HepG2 (cell line): ENCODE measurements at regions not wholly inside any gene's neighbourhood (a gene's known extent, or its start where the extent isn't known, plus 50 kb on each side); places are given as distances from the start of the nearest gene placed in this dataset.
A peak's percentile ranks its signal among the peaks of the same experiment; 100 is the strongest.

Experiments used
- ATAC-seq: fragments of 200-7000 bp; cut with Tn5 transposase; 3 replicates; pipeline ENCODE4 v1.9.1; 2020; ENCODE audit warnings: mild to moderate bottlenecking, moderate library complexity
- BruUV-seq: library from RNA; stranded (reverse); fragments of 400-500 nt; replicated peaks from 2 replicates; lab custom pipeline; 2021; lab: Mats Ljungman, UMichigan
- CTCF ChIA-PET: fragments of 300-600 bp; formaldehyde crosslinking; extraction: SDS; loops from one replicate; lab custom pipeline; 2021; ENCODE audit warnings: low total read pairs, inconsistent platforms, low intra/inter-chr PET ratio; lab: Yijun Ruan, JAX
- POLR2A ChIA-PET: fragments of 350-600 bp; sonication (Branson Sonifier 250); formaldehyde crosslinking; loops from one replicate; lab custom pipeline; 2020; ENCODE audit warnings: antibody characterized with exemption, inconsistent platforms; lab: Yijun Ruan, JAX
- DNase-seq: peaks from one replicate; pipeline ENCODE4 v3.0.0-alpha.2; 2015; ENCODE audit warnings: low spot score
- FAIRE-seq: peaks from 3 replicates; lab custom pipeline; 2011; peaks lifted over from hg19 to GRCh38; lab: Jason Lieb, UNC
- H2AFZ ChIP-seq: one replicate; pipeline ENCODE4 v1.6.1; 2011; ENCODE audit warnings: low read length, inconsistent platforms
- H3K27ac ChIP-seq: fragments of 300-600 bp; 3 replicates; pipeline ENCODE4 v1.8.0; 2011; ENCODE audit warnings: mixed run types, mild to moderate bottlenecking, mixed read lengths, low read length, inconsistent platforms; ENCODE audit not compliant: insufficient read depth; ENCODE audit errors: extremely low read length
- H3K27me3 ChIP-seq, 2 experiments: fragments of 200-600 bp in 1 of 2; 2 replicates in 1 of 2; 3 replicates in 1 of 2; pipeline versions ENCODE4 v1.6.0 to v1.8.0; 2011; ENCODE audit warnings: low read length in 2 of 2, mild to moderate bottlenecking in 2 of 2, moderate library complexity in 2 of 2, inconsistent platforms in 1 of 2; ENCODE audit not compliant: insufficient read depth in 2 of 2, control insufficient read depth in 1 of 2
- H3K36me3 ChIP-seq, 2 experiments: fragments of 200-600 bp in 1 of 2; replicated peaks in 1 of 2; 2 replicates in 1 of 2; 3 replicates in 1 of 2; pipeline versions ENCODE4 v1.5.1 to v1.8.0; 2011; ENCODE audit warnings: low read length in 2 of 2, inconsistent platforms in 1 of 2; ENCODE audit not compliant: insufficient read depth in 2 of 2, control insufficient read depth in 1 of 2
- H3K4me1 ChIP-seq: 2 replicates; pipeline ENCODE4 v1.5.1; 2012; ENCODE audit warnings: low read length, inconsistent platforms; ENCODE audit not compliant: insufficient read depth
- H3K4me2 ChIP-seq: 2 replicates; pipeline ENCODE4 v1.6.0; 2011; ENCODE audit warnings: low read depth, low read length, inconsistent platforms
- H3K4me3 ChIP-seq, 3 experiments: fragments of 200-600 bp in 1 of 3; sonication (generic), shearing (Covaris generic) in 1 of 3; replicated peaks in 1 of 3; 2 replicates each; pipeline ENCODE4 v1.5.1; 2011 to 2016; ENCODE audit warnings: low read length in 3 of 3, inconsistent platforms in 2 of 3, low read depth in 2 of 3, mild to moderate bottlenecking in 2 of 3, control low read depth in 1 of 3, mixed read lengths in 1 of 3; ENCODE audit not compliant: insufficient read depth in 1 of 3
- H3K79me2 ChIP-seq: one replicate; pipeline ENCODE4 v1.6.1; 2011; ENCODE audit warnings: low read length, inconsistent platforms; ENCODE audit not compliant: insufficient read depth
- H3K9ac ChIP-seq: 2 replicates; pipeline ENCODE4 v1.6.0; 2011; ENCODE audit warnings: mild to moderate bottlenecking, low read depth, low read length, inconsistent platforms; ENCODE audit not compliant: insufficient read depth
- H3K9me3 ChIP-seq: 2 replicates; pipeline ENCODE4 v1.5.1; 2012; ENCODE audit warnings: mild to moderate bottlenecking, low read length
- H4K20me1 ChIP-seq: 2 replicates; pipeline ENCODE4 v1.6.0; 2011; ENCODE audit warnings: inconsistent platforms, mild to moderate bottlenecking, low read length, moderate library complexity; ENCODE audit not compliant: insufficient read depth
- ASH2L ChIP-seq: fragments of 300-600, 200-600 bp; sonication (generic); IDR thresholded peaks from 2 replicates; pipeline ENCODE4 v1.7.0; 2017; ENCODE audit warnings: low read depth, mild to moderate bottlenecking, moderate library complexity, mixed read lengths, low read length; ENCODE audit not compliant: insufficient read length
- CHD2 ChIP-seq: IDR thresholded peaks from 2 replicates; pipeline ENCODE4 v1.6.1; 2011; ENCODE audit warnings: low read depth, low read length, improper control_type of control experiment
- KDM4B ChIP-seq: sonication (generic); formaldehyde crosslinking; IDR thresholded peaks from 2 replicates; pipeline ENCODE4 v1.4.0; 2020; ENCODE audit warnings: missing genetic modification reagents
- NRL ChIP-seq: sonication (generic); formaldehyde crosslinking; IDR thresholded peaks from 2 replicates; pipeline ENCODE4 v1.5.0; 2020; ENCODE audit warnings: missing genetic modification reagents, mild to moderate bottlenecking, moderate library complexity, borderline replicate concordance
- USF2 ChIP-seq, 2 experiments: sonication (generic) in 1 of 2; formaldehyde crosslinking in 1 of 2; IDR thresholded peaks; 2 replicates each; pipeline versions ENCODE4 v1.5.1 to v1.6.1; 2011 to 2020; ENCODE audit warnings: borderline replicate concordance in 1 of 2, low read depth in 1 of 2, low read length in 1 of 2, mild to moderate bottlenecking in 1 of 2, missing genetic modification reagents in 1 of 2, moderate library complexity in 1 of 2
- ZNF468 ChIP-seq: sonication (generic); formaldehyde crosslinking; IDR thresholded peaks from 2 replicates; pipeline ENCODE4 v1.8.0; 2022; ENCODE audit warnings: mild to moderate bottlenecking, moderate library complexity, missing genetic modification reagents
- ZNF546 ChIP-seq: sonication (generic); formaldehyde crosslinking; conservative IDR thresholded peaks from 2 replicates; pipeline ENCODE4 v1.8.1; 2023; ENCODE audit warnings: mild to moderate bottlenecking, missing genetic modification reagents
- WGBS: methylation state at CpG from one replicate; pipeline ENCODE4 v1.1.6; 2017; ENCODE audit warnings: low lambda C conversion rate; 5-methylcytosine and 5-hydroxymethylcytosine counted together
- in situ Hi-C: cut with HindIII; loops from 2 replicates; pipeline ENCODE4 v1.10.0; 2017; ENCODE audit warnings: low pct_unique_long_range_greater_than_20kb; ENCODE audit not compliant: extremely low pct_ligation_motif_present
- intact Hi-C: fragments of 100-400 bp; cut with micrococcal nuclease; formaldehyde crosslinking; loops from one replicate; pipeline ENCODE4 v1.10.0; 2022; ENCODE audit not compliant: unreplicated experiment

DNA sequence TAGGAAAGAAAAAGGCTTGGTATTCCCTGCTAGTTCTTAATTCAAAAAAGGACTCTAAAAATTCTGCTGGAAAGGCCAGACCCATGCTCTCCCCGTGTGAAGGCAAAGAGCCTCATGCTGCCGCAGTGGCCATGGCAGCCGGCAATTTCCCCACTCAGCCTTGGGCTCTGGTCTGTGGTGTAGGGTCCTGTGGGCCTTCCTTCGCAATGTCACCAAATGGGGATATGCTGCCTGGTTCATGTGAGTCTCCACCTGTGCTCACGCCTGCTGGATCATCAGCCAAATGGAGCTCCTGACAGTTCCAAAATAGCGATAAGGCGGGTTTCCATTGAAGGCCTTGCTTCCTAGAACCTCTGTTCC is 282.8 kb upstream of the ATP5MC3 start:
- in situ Hi-C loops (no loop called here), intact Hi-C loops (no loop called here)
- Histone ChIP-seq H3K79me2 (no peaks in the 10 kb centered on the region), H4K20me1 (no peaks in the 10 kb centered on the region), H3K27me3 (peaks cover 0 to 4% of the 10 kb centered on the region in 2 experiments; a peak in 2 of 5 replicates), H3K4me2 (no peak overlapping the region; the same call in 1 of the 2 replicates), H3K9ac (no peak overlapping the region), H3K4me1 (peaks cover 26% of the 10 kb centered on the region), H3K27ac (no peak overlapping the region), H2AFZ (no peak overlapping the region), H3K36me3 (no peaks in the 10 kb centered on the region), H3K9me3 (peaks cover 11% of the 10 kb centered on the region; the same call in 1 of the 2 replicates), H3K4me3 (no peak overlapping the region)
- peak; percentile 17; the same call in 2 of the 3 replicates for ATAC-seq
- DNase-seq, result no peak
- 50% methylated on average over 6 of the region's 7 CpGs for WGBS
- ChIA-PET POLR2A (no interaction called here), CTCF (no interaction called here)
- FAIRE-seq, result no peak
- TF ChIP-seq ZNF468 (CRISPR knock-in tag) (0 out of 2 replicates have a peak, but pooled peaks have one; percentile 37), CHD2 (no peak), ZNF546 (no peak), USF2 (IDR thresholded peaks at IDR 0.05; ENCODE audit: low read depth, low read length) (no peak), USF2 (CRISPR knock-in tag; IDR thresholded peaks at IDR 0.05; ENCODE audit: borderline replicate concordance) (0 out of 2 replicates have a peak, but pooled peaks have one; percentile 36), NRL (CRISPR knock-in tag) (no peak), ASH2L (no peak), KDM4B (no peak)
- BruUV-seq, result no TSS peak
